Astrocyte of the hippocampus (primary cell): ENCODE measurements at regions not wholly inside any gene's neighbourhood (a gene's known extent, or its start where the extent isn't known, plus 50 kb on each side); places are given as distances from the start of the nearest gene placed in this dataset.
"Not testable (repeated sequence)": the region's sequence is repeated elsewhere in the genome, so short reads cannot be mapped to it uniquely, and the experiment has no call there.

Experiments
- DNase-seq: peaks from one replicate; pipeline ENCODE4 v3.0.0; 2011; ENCODE audit warnings: low read depth, low spot score

GRCh38 chr3:107942951-107943749 lies 147.7 kb downstream of the CD47 start:
- no peak for DNase-seq

- no peak for DNase-seq
These were observed 148.6 kb downstream of the CD47 start for GRCh38 chr3:107942244-107942643.

- peak; percentile 13 for DNase-seq
These were observed 151.0 kb downstream of the CD47 start for GRCh38 chr3:107939691-107940442.

- peak; percentile 70 for DNase-seq
These were observed 152.7 kb downstream of the CD47 start for GRCh38 chr3:107938143-107938542.

- no peak for DNase-seq
These were observed 156.0 kb downstream of the CD47 start for GRCh38 chr3:107934808-107935207.

GRCh38 chr3:107933450-107933849 lies 157.4 kb downstream of the CD47 start:
- DNase-seq: no peak

- no peak for DNase-seq
These were observed 159.5 kb downstream of the CD47 start for GRCh38 chr3:107931326-107931725.

- no peak for DNase-seq
These were observed 161.7 kb downstream of the CD47 start for GRCh38 chr3:107929088-107929487.

GRCh38 chr3:107928084-107928445 lies 162.8 kb downstream of the CD47 start:
- DNase-seq: peak; percentile 48

- peak; percentile 89 for DNase-seq
These were observed 163.3 kb downstream of the CD47 start for GRCh38 chr3:107927361-107928083.

GRCh38 chr3:107925851-107926250 lies 165.0 kb downstream of the CD47 start:
- no peak for DNase-seq

- no peak for DNase-seq
These were observed 169.8 kb downstream of the CD47 start for GRCh38 chr3:107921038-107921437.

- DNase-seq: no peak
These were observed 170.3 kb downstream of the CD47 start for GRCh38 chr3:107920538-107920937.

GRCh38 chr3:107919239-107919638 lies 171.6 kb downstream of the CD47 start:
- no peak for DNase-seq

- DNase-seq: no peak
These were observed 174.7 kb downstream of the CD47 start for GRCh38 chr3:107916171-107916570.

GRCh38 chr3:107915706-107916105 lies 175.1 kb downstream of the CD47 start:
- no peak for DNase-seq

GRCh38 chr3:107913701-107914100 lies 177.1 kb downstream of the CD47 start:
- DNase-seq: no peak

GRCh38 chr3:107911337-107912000 lies 179.4 kb downstream of the CD47 start:
- no peak for DNase-seq

GRCh38 chr3:107910713-107911259 lies 180.0 kb downstream of the CD47 start:
- DNase-seq: no peak

GRCh38 chr3:107909583-107909982 lies 181.2 kb downstream of the CD47 start:
- DNase-seq: not testable (repeated sequence)

GRCh38 chr3:107907996-107908395 lies 182.8 kb downstream of the CD47 start:
- DNase-seq: no peak
